Trophoblast cell (in vitro differentiated cells and primary cell): ENCODE measurements at regions not wholly inside any gene's neighbourhood (a gene's known extent, or its start where the extent isn't known, plus 50 kb on each side); places are given as distances from the start of the nearest gene placed in this dataset.

Source experiments
- DNase-seq, 2 donors: peaks; one replicate each; pipeline ENCODE4 v3.0.0-alpha.2; 2016
- H2AFZ ChIP-seq: 2 replicates; pipeline ENCODE4 v1.6.1; 2013; ENCODE audit warnings: low read length, moderate library complexity, mild to moderate bottlenecking; ENCODE audit not compliant: insufficient read depth, poor library complexity
- H2AK5ac ChIP-seq: 2 replicates; pipeline ENCODE4 v1.6.1; 2013; ENCODE audit warnings: mild to moderate bottlenecking, low read length
- H2BK120ac ChIP-seq: 2 replicates; pipeline ENCODE4 v1.6.1; 2013; ENCODE audit warnings: low read length, mild to moderate bottlenecking, moderate library complexity; ENCODE audit not compliant: insufficient read depth, poor library complexity
- H2BK12ac ChIP-seq: 2 replicates; pipeline ENCODE4 v1.6.1; 2013; ENCODE audit warnings: mild to moderate bottlenecking, low read length, moderate library complexity
- H2BK5ac ChIP-seq: 2 replicates; pipeline ENCODE4 v1.6.1; 2013; ENCODE audit warnings: low read length, low read depth, moderate library complexity, mild to moderate bottlenecking; ENCODE audit not compliant: poor library complexity
- H3K14ac ChIP-seq: 2 replicates; pipeline ENCODE4 v1.6.1; 2013; ENCODE audit warnings: mild to moderate bottlenecking, low read length
- H3K18ac ChIP-seq: 2 replicates; pipeline ENCODE4 v1.6.1; 2013; ENCODE audit warnings: mild to moderate bottlenecking, low read length
- H3K23ac ChIP-seq: 2 replicates; pipeline ENCODE4 v1.6.1; 2013; ENCODE audit warnings: low read length
- H3K27ac ChIP-seq: 2 replicates; pipeline ENCODE4 v1.5.1; 2013; ENCODE audit warnings: low read depth, mild to moderate bottlenecking, inconsistent platforms, low read length, moderate library complexity
- H3K27me3 ChIP-seq: 2 replicates; pipeline ENCODE4 v1.6.1; 2013; ENCODE audit warnings: inconsistent platforms, mild to moderate bottlenecking, low read length, moderate library complexity; ENCODE audit not compliant: insufficient read depth
- H3K36me3 ChIP-seq, 2 experiments: 1 replicate in 1 of 2; 2 replicates in 1 of 2; pipeline ENCODE4 v1.6.1; 2013; ENCODE audit warnings: low read length in 2 of 2, mild to moderate bottlenecking in 2 of 2, moderate library complexity in 1 of 2; ENCODE audit not compliant: insufficient read depth in 2 of 2, control insufficient read depth in 1 of 2
- H3K4ac ChIP-seq: 2 replicates; pipeline ENCODE4 v1.6.1; 2013; ENCODE audit warnings: low read depth, mild to moderate bottlenecking, low read length, moderate library complexity
- H3K4me1 ChIP-seq, 2 experiments: 1 replicate in 1 of 2; 2 replicates in 1 of 2; pipeline ENCODE4 v1.6.1; 2013; ENCODE audit warnings: low read length in 2 of 2, mild to moderate bottlenecking in 2 of 2, moderate library complexity in 1 of 2; ENCODE audit not compliant: insufficient read depth in 2 of 2, control insufficient read depth in 1 of 2
- H3K4me2 ChIP-seq: 2 replicates; pipeline ENCODE4 v1.6.1; 2013; ENCODE audit warnings: inconsistent platforms, mild to moderate bottlenecking, low read length, moderate library complexity
- H3K4me3 ChIP-seq: 2 replicates; pipeline ENCODE4 v1.5.1; 2013; ENCODE audit warnings: mild to moderate bottlenecking, low read depth, low read length, inconsistent platforms
- H3K79me1 ChIP-seq: one replicate; pipeline ENCODE4 v1.6.1; 2013; ENCODE audit warnings: low read length
- H3K79me2 ChIP-seq: 2 replicates; pipeline ENCODE4 v1.6.1; 2013; ENCODE audit warnings: low read length, mild to moderate bottlenecking; ENCODE audit not compliant: control insufficient read depth, insufficient read depth, poor library complexity
- H3K9ac ChIP-seq: 2 replicates; pipeline ENCODE4 v1.6.1; 2013; ENCODE audit warnings: mild to moderate bottlenecking, low read length
- H3K9me3 ChIP-seq: 2 replicates; pipeline ENCODE4 v1.6.1; 2013; ENCODE audit warnings: low read depth, mild to moderate bottlenecking, control low read depth, inconsistent platforms, low read length; ENCODE audit not compliant: insufficient read depth
- H4K12ac ChIP-seq: 2 replicates; pipeline ENCODE4 v1.6.1; 2013; ENCODE audit warnings: low read depth, mild to moderate bottlenecking, low read length, moderate library complexity
- H4K8ac ChIP-seq: 2 replicates; pipeline ENCODE4 v1.6.1; 2013; ENCODE audit warnings: low read depth, mild to moderate bottlenecking, low read length, moderate library complexity
- H4K91ac ChIP-seq: one replicate; pipeline ENCODE4 v1.6.1; 2013; ENCODE audit warnings: low read depth, mild to moderate bottlenecking, low read length, moderate library complexity
- WGBS: extraction: QIAGEN DNeasy Blood & Tissue Kit; methylation state at CpG from one replicate; pipeline ENCODE4 v1.1.7; 2013; ENCODE audit warnings: missing lambda C conversion rate; ENCODE audit not compliant: insufficient read length, insufficient coverage; ENCODE audit errors: extremely low coverage; 5-methylcytosine and 5-hydroxymethylcytosine counted together

- Histone ChIP-seq H3K4me1 (no peaks in the 10 kb centered on the region), H3K79me1 (no peaks in the 10 kb centered on the region), H3K9me3 (no peaks in the 10 kb centered on the region), H3K27me3 (no peaks in the 10 kb centered on the region), H3K4ac (no peak overlapping the region), H3K36me3 (no peaks in the 10 kb centered on the region), H4K12ac (no peak overlapping the region), H3K18ac (no peak overlapping the region), H2BK5ac (no peak overlapping the region), H2BK12ac (no peak overlapping the region), H3K14ac (no peak overlapping the region), H3K9ac (no peak overlapping the region), H2AK5ac (no peak overlapping the region), H4K91ac (no peak overlapping the region), H3K4me2 (no peak overlapping the region), H4K8ac (no peak overlapping the region), H2BK120ac (no peak overlapping the region), H3K27ac (no peak overlapping the region), H3K23ac (no peak overlapping the region), H2AFZ (no peak overlapping the region), H3K79me2 (no peaks in the 10 kb centered on the region), H3K4me3 (no peak overlapping the region)
- DNase-seq: no peak
- no CpG with 5 or more reads among the region's 7 CpGs for WGBS
These were observed 55.0 kb downstream of the GPR6 start for GRCh38 chr6:110033101-110033500.

DNA sequence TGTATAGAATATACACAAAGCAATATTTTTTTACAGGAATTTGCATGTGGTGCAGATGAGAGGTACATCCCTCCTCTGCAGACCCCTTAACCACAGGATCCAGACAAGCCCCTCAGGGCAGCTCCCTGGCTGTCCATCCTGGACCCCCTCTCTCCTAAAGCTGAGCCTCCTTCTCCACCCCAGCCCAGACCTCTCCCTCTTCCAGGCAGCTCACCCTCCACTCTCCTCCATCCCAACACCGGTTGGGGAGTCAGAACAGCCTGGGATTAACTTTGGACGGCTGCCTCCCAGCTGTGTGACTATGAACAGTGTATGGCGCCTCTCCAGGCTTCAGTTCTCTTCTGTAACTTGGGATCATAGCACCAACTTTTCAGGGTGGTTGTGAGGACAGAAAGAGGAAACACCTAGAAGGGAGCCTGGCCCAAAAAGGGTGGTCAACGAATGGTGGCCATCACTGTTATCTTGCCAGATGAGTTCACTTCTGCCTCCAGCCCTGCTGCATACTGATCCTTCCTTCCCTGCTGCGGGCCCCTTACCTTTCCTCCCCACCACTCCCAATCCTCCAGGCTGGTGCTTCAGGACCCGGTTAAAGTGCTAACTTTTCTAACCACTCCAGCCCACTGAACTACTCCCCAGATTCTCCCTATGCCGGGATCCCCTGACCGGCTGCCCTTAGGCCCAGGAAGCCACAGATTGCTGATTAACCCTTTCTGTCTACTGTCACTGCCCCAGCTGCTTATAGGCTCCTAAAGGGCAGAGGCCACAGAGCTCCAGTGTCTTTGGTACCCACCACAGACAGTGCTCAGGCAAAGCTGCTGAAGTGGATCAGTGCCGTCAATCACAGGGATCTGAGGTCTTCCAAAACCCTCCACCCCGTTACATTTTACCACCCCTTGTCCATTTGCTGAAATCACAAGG, 55.9 kb downstream of the GPR6 start:
- H4K8ac ChIP-seq: no peak overlapping the region
- H3K23ac ChIP-seq: no peak overlapping the region
- H3K14ac ChIP-seq: no peak overlapping the region
- H4K91ac ChIP-seq: no peak overlapping the region
- no peak overlapping the region for H2AK5ac ChIP-seq
- H2BK12ac ChIP-seq: no peak overlapping the region
- peak; percentile 20 to 67 for DNase-seq
- no peak overlapping the region for H3K18ac ChIP-seq
- H3K9me3 ChIP-seq: no peaks in the 10 kb centered on the region
- no peak overlapping the region for H3K4me2 ChIP-seq
- H3K4me1 ChIP-seq: no peaks in the 10 kb centered on the region
- no peak overlapping the region for H2BK120ac ChIP-seq
- H3K36me3 ChIP-seq: no peaks in the 10 kb centered on the region
- no peak overlapping the region for H3K27ac ChIP-seq
- no peak overlapping the region for H3K4me3 ChIP-seq
- H3K4ac ChIP-seq: no peak overlapping the region
- no peak overlapping the region for H3K9ac ChIP-seq
- H2AFZ ChIP-seq: no peak overlapping the region
- H3K79me2 ChIP-seq: no peaks in the 10 kb centered on the region
- no CpG with 5 or more reads among the region's 10 CpGs for WGBS
- H4K12ac ChIP-seq: no peak overlapping the region
- H3K79me1 ChIP-seq: no peaks in the 10 kb centered on the region
- H2BK5ac ChIP-seq: no peak overlapping the region
- no peaks in the 10 kb centered on the region for H3K27me3 ChIP-seq

DNA sequence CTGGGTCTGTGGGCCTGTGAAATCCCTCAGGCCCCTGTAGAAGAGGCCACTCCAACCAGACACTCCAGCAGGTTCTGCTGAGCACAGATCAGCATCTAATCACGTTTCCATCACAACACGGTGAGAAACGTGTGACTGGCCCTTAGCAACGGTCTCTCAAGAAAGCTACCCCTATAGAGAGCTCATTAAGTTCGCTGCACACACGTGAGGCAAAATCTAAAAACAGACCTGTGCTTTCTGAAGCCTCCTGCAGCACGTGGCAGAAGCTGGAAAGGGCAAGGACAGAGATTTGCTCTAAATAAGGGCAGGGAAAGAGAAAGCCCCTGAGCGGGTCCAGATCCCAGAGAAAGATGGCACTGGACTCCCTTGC, 56.5 kb downstream of the GPR6 start:
- Histone ChIP-seq H3K9me3 (no peaks in the 10 kb centered on the region), H3K27ac (no peak overlapping the region), H2BK120ac (no peak overlapping the region), H2AK5ac (no peak overlapping the region), H2AFZ (no peak overlapping the region), H2BK12ac (no peak overlapping the region), H3K23ac (no peak overlapping the region), H4K8ac (no peak overlapping the region), H3K18ac (no peak overlapping the region), H3K79me1 (no peaks in the 10 kb centered on the region), H3K36me3 (no peaks in the 10 kb centered on the region), H4K91ac (no peak overlapping the region), H3K79me2 (no peaks in the 10 kb centered on the region), H3K14ac (no peak overlapping the region), H3K4me2 (no peak overlapping the region), H3K4me3 (no peak overlapping the region), H3K4ac (no peak overlapping the region), H4K12ac (no peak overlapping the region), H2BK5ac (no peak overlapping the region), H3K27me3 (no peaks in the 10 kb centered on the region), H3K4me1 (peaks cover 0 to under 1% of the 10 kb centered on the region in 2 experiments), H3K9ac (no peak overlapping the region)
- peak; percentile 44 to 80 for DNase-seq
- no CpG with 5 or more reads among the region's 8 CpGs for WGBS

DNA sequence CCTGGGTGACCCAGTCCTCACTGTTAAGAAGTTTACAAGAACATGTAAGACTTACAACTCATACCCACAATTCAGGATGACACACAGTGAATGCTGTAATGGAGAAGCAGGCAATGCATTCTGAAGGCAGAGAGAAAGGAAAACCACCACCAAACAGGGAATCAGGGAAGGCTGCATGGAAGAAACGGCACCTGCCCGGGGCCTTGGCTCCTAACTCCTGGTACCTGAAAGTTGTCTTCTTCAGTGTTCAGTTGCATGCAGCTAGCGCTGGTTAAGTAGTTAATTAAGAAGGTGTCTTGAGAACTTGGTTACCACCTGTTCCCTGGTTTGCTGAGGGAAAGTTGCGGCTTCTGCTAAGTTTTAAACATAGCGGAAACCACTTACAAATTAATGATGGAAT, 57.2 kb downstream of the GPR6 start:
- no peak overlapping the region for H4K91ac ChIP-seq
- H3K27me3 ChIP-seq: no peaks in the 10 kb centered on the region
- H3K23ac ChIP-seq: no peak overlapping the region
- H3K27ac ChIP-seq: no peak overlapping the region
- H3K4ac ChIP-seq: no peak overlapping the region
- H3K4me1 ChIP-seq: peaks cover 0 to 4% of the 10 kb centered on the region in 2 experiments
- no peak overlapping the region for H3K14ac ChIP-seq
- H3K4me2 ChIP-seq: no peak overlapping the region
- H2BK12ac ChIP-seq: no peak overlapping the region
- H4K8ac ChIP-seq: no peak overlapping the region
- H2AK5ac ChIP-seq: no peak overlapping the region
- no peaks in the 10 kb centered on the region for H3K79me2 ChIP-seq
- H2BK5ac ChIP-seq: no peak overlapping the region
- no peak overlapping the region for H4K12ac ChIP-seq
- no CpG with 5 or more reads among the region's 5 CpGs for WGBS
- H3K79me1 ChIP-seq: peaks cover 2% of the 10 kb centered on the region
- no peak overlapping the region for H2AFZ ChIP-seq
- no peak overlapping the region for H2BK120ac ChIP-seq
- no peaks in the 10 kb centered on the region for H3K9me3 ChIP-seq
- no peak overlapping the region for H3K9ac ChIP-seq
- H3K36me3 ChIP-seq: no peaks in the 10 kb centered on the region
- peak in 1 of 2 donors; percentile 20 for DNase-seq
- H3K4me3 ChIP-seq: no peak overlapping the region
- H3K18ac ChIP-seq: no peak overlapping the region
